ENCODE measurements at regions not wholly inside any gene's neighbourhood (a gene's known extent, or its start where the extent isn't known, plus 50 kb on each side); places are given as distances from the start of the nearest gene placed in this dataset.

DNA sequence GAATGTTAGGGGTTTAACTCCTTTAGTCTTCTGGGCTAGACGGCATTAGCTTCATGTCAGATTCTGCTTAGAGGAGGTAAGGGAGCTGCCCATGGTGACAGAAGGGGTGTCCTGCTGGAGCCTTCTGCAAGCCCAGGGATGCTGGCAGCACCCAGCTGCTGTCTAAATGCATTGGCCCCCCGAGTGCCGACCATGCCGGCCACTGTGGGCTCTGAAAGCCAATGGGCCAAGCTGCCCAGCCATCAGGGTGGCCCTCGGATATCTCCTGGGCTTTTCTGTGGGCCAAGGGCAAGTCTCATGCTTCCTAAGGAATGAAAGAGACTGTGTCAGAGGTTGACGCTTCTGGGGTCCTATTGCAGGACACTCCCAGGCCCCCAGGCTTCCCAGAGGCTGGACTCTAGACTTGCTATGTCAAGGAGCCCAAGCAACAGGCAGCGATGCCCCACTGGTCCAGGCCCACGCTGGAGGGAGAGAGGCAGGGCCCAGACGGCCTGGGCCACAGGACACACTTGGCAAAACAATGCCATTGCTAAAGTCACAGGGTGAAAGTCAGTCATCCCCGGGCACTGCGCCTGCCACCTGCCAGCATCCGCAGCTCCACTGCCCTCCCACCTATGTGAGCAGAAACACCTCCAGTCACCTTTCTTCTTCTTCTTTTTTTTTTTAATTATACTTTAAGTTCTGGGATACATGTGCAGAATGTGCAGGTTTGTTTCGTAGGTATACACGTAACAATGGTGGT is 160.2 kb upstream of the GPR12 start:
- FAIRE-seq (no peak), DNase-seq (ENCODE audit: insufficient read length) (no peak)
- no peak for TF ChIP-seq POLR2A (IDR thresholded peaks at IDR 0.05; ENCODE audit: low read depth, low read length)
- TF ChIP-seq POLR2AphosphoS5 (IDR thresholded peaks at IDR 0.05; ENCODE audit: low read depth, low read length): no peak
- no peak for TF ChIP-seq TAF1 (IDR thresholded peaks at IDR 0.05; ENCODE audit: borderline replicate concordance, low read depth, low read length)

DNA sequence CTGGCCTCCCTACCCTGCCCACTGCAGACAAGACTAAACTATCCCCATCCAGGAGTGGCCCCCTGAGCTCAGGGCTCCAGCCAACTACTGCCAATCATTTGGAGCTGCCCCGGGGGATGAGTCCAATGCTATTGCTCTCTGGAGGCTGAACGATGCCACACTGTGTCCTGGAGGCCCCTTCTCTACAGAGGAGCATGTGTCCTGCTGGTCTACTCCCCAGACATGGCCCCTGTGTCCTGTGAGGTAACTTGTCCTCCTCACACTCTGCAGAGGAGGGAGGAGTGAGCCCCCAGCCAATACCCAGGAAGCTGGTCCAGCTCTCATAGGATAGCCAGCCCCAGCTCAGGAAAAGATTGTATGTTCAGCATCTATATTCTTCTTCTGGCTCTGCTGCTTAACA is 159.1 kb upstream of the GPR12 start:
- TF ChIP-seq POLR2AphosphoS5 (IDR thresholded peaks at IDR 0.05; ENCODE audit: low read depth, low read length) (no peak), POLR2A (IDR thresholded peaks at IDR 0.05; ENCODE audit: low read depth, low read length) (no peak), TAF1 (IDR thresholded peaks at IDR 0.05; ENCODE audit: borderline replicate concordance, low read depth, low read length) (no peak)
- DNase-seq (ENCODE audit: insufficient read length): no peak
- no peak for FAIRE-seq

DNA sequence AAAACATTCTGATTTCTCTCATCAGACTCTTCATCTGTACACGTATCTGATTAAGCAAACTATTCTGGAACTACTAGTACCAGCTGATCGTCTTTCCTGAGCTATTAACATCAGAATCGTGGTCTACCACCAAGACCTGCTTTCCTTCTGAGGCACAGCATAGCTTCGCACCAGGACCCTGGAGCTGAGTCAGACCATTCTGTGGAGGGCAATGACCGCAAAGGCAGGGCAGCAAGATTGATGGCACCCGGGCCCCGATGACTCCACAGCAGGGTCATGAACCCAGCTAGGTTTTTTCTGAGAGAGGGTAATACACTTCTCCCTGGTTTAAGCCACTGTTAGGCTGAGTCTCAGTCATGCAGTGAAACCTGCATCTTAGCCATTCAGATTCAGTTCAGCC is 158.7 kb upstream of the GPR12 start:
- no peak for FAIRE-seq
- TF ChIP-seq POLR2A (IDR thresholded peaks at IDR 0.05; ENCODE audit: low read depth, low read length) (no peak), POLR2AphosphoS5 (IDR thresholded peaks at IDR 0.05; ENCODE audit: low read depth, low read length) (no peak), TAF1 (IDR thresholded peaks at IDR 0.05; ENCODE audit: borderline replicate concordance, low read depth, low read length) (no peak)
- DNase-seq (ENCODE audit: insufficient read length): no peak

DNA sequence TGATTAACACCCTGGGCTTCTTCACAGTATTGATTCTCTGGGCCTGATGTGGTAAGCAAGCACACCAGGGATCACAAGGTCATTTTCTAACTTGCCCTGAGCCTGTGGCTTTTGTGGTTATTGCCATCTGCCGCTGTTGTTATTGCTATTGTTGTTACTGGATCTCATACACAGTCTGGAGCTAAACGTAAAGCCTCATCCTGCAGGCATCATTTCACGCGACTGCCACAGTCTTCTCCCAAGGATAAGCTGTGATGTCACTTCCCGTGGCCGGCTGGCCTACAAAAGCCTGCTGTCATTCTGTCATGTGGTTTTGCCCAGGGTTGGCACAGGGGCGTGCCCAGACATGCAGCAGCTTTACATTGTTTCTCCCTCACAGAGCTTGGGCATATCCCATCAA is 154.0 kb upstream of the GPR12 start:
- peak; percentile 44 for FAIRE-seq
- no peak for DNase-seq (ENCODE audit: insufficient read length)
- TF ChIP-seq POLR2A (IDR thresholded peaks at IDR 0.05; ENCODE audit: low read depth, low read length) (no peak), POLR2AphosphoS5 (IDR thresholded peaks at IDR 0.05; ENCODE audit: low read depth, low read length) (no peak)

DNA sequence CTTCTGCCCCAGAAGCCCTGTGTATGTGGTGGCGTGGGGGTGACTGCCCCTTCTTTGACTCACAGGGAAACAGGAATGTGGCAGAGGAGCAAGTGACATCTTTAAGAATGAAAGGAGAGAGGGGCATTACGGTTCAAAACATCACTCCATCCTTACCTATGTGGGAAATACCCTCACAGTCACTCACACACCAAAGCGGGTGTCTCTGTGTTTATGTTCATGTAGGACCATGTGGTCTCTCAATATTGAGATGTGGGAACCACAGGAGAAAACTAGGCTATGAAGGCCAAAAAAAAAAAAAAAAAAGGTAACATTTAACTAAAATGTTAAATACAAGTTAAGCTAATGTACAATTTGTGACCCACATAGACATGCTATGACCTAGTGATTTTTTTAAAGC is 153.6 kb upstream of the GPR12 start:
- no peak for FAIRE-seq

DNA sequence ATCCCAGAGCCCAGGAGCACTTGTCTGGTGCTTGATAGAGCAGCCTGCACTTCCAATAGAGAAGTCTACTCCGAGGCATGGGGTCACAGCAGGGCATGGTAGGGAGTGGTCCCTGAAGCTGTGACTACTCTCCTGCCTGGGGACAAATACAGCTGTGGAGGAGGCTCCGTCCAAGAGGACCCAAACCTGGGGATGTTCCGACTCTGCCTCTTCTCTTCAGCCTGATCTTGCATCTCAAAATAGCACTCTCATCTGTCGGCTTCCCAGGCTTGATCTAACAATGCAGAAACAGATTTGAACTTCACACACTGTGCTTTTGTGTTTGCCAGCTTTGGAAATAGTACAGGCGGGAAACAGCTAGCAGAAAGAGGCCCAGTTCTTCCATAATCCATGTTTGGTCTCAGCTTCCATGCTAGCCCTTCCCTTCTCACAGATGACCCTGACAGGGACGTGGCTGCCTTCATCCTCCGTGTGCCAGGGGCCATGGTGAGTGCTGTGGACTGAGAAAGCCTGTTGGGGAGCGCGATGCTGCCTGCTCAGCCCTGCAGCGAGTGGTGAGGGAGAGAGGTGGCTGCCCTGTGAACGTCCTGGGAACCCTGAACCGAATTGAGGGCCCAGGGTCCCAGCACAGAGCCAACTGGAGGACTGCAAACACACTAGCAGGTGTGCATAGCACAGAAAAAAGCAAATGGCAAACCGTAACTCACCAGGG is 150.3 kb upstream of the GPR12 start:
- DNase-seq (ENCODE audit: insufficient read length) (no peak), FAIRE-seq (no peak)
- no peak for TF ChIP-seq POLR2AphosphoS5 (IDR thresholded peaks at IDR 0.05; ENCODE audit: low read depth, low read length)
- TF ChIP-seq TAF1 (IDR thresholded peaks at IDR 0.05; ENCODE audit: borderline replicate concordance, low read depth, low read length): no peak
- TF ChIP-seq POLR2A (IDR thresholded peaks at IDR 0.05; ENCODE audit: low read depth, low read length): no peak

More for the DNA sequence above, 153.6 kb upstream of the GPR12 start:
- no peak for TF ChIP-seq TAF1 (IDR thresholded peaks at IDR 0.05; ENCODE audit: borderline replicate concordance, low read depth, low read length)
- no peak for TF ChIP-seq POLR2A (IDR thresholded peaks at IDR 0.05; ENCODE audit: low read depth, low read length)
- TF ChIP-seq POLR2AphosphoS5 (IDR thresholded peaks at IDR 0.05; ENCODE audit: low read depth, low read length): no peak
- DNase-seq (ENCODE audit: insufficient read length): no peak

DNA sequence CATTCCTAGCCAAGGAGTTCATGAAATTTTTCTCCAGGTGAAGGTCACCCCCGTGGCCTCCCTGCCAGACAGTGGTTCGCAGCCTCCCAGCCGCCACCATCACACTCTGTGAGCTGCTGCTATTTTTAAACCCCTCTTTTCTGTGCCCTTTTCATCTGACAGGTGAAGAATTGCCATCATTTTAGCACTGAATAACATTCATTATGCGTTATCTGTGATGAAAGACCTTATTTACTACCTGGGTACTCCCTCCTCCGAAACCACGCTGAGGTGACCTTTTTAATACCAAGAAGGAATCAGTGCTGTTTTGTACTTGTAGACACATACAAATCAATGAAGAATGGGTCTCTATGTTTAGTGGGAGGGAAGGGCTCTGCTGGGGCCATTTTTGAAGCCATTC is 148.9 kb upstream of the GPR12 start:
- FAIRE-seq (no peak), DNase-seq (ENCODE audit: insufficient read length) (no peak)
- no peak for TF ChIP-seq TAF1 (IDR thresholded peaks at IDR 0.05; ENCODE audit: borderline replicate concordance, low read depth, low read length)
- TF ChIP-seq POLR2AphosphoS5 (IDR thresholded peaks at IDR 0.05; ENCODE audit: low read depth, low read length): no peak
- no peak for TF ChIP-seq POLR2A (IDR thresholded peaks at IDR 0.05; ENCODE audit: low read depth, low read length)

DNA sequence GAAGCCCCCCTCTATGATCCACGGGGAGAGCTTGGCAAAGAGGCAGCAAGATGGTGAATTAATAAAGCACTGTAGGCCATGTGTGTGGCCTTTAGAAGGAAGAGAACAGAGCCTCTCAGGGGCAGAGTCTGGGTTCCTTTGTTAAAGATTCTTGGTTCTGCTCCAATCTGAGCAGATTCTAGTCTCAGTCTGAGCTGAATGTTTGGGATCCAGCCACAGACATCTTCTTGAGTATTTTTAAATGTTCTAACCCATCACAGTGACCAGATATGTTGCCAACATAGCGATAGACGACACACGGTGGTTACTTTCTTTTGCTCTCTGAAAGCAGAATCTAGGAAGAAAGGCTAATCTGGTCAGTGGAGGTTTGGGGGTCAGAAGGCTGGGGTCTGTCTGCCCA is 147.5 kb upstream of the GPR12 start:
- TF ChIP-seq TAF1 (IDR thresholded peaks at IDR 0.05; ENCODE audit: borderline replicate concordance, low read depth, low read length) (no peak), POLR2A (IDR thresholded peaks at IDR 0.05; ENCODE audit: low read depth, low read length) (no peak), POLR2AphosphoS5 (IDR thresholded peaks at IDR 0.05; ENCODE audit: low read depth, low read length) (no peak)
- FAIRE-seq (no peak), DNase-seq (ENCODE audit: insufficient read length) (no peak)

DNA sequence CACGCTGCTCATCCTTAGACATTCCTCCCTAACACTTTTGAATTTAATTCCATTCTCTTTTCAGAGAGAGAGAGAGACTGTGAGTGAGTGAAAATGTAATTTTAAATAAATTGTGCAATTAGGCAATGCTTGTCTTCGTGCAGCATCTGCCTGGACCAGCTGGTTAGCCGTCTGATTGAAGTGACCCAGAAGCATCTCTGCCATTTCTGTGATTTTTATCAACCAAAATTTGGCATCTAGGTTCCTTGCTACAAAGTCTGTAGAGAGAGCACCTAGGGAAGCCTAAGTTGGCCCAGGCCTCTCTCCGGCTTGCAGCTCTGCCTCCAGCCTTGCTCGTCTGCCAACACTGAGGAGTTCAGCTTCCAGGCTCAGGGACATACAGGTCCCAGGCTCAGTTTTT is 138.6 kb upstream of the GPR12 start:
- DNase-seq (ENCODE audit: insufficient read length): no peak
- TF ChIP-seq TAF1 (IDR thresholded peaks at IDR 0.05; ENCODE audit: borderline replicate concordance, low read depth, low read length) (no peak), POLR2AphosphoS5 (IDR thresholded peaks at IDR 0.05; ENCODE audit: low read depth, low read length) (no peak), POLR2A (IDR thresholded peaks at IDR 0.05; ENCODE audit: low read depth, low read length) (no peak)
- no peak for FAIRE-seq

DNA sequence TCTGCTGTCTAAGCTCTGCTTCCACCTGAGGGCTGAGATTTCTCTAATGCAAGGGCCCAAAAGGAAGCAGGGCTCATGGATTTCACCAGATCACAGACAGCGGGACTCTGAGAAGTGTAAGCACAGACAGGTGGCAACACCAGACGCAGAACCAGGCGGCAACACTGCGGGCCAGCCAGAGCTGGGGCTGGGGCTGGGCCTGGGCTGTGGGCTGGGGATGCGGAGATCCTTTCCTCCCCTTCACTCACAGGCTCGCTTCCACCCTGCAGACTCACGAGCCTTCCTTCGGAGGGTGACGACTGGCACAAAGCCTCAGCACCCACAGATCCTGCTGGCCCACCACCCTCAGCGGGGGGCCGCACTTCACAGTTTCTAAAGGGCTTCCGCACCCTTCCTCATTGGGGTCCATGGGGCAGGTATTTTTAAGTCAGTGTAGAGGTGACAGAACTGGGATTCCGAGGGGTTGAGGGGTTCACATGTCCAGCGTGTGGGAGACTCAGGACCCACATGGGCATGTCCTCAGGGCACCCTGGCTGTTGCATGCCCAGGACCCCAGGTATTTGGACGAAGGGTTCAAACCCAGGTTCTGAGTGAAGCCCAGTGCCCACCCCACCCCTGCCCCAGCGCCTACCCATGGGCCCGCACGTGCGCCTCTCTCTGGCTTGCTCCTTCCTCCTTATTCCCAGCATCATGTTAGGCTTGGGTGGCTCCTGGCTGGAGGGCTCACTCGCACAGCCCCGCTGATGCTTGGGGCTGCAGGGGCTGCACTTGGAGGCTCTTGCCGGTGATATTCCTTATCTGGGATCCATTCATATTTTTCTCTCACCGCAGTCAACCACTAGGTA is 137.3 kb upstream of the GPR12 start:
- no peak for DNase-seq (ENCODE audit: insufficient read length)
- TF ChIP-seq POLR2AphosphoS5 (IDR thresholded peaks at IDR 0.05; ENCODE audit: low read depth, low read length) (no peak), TAF1 (IDR thresholded peaks at IDR 0.05; ENCODE audit: borderline replicate concordance, low read depth, low read length) (no peak), POLR2A (IDR thresholded peaks at IDR 0.05; ENCODE audit: low read depth, low read length) (no peak)
- no peak for FAIRE-seq

DNA sequence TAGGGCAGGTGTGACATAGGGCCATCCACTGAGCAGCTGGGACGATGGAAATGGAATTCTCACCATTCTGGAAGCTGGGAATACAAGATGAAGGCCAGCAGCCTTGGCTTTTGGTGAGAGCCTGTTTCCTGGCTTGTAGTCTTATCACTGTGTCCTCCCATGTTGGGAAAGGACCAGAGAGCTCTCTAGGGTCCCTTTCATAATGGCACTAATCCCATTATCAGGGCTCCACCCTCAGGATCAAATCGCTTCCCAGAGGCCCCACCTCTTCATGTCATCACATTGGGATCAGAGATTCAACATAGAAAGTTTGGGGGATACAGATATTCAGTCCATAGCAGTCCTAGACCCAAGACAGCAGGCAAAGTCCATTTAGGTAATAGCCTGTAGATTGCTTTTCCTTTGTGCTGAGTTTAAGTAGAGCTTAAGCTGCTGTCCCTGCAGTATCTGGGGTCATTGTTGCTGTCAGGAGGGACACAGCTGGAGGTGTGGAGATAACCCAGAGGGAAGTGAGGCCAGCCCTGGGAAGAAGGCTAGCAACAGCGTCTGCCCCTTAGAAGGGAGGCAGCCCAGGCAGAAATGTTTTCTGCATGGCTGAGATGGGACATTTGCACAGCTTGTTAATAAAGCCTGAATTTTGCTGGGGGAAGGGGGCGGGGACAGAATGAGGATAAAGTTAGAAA is 136.5 kb upstream of the GPR12 start:
- TF ChIP-seq POLR2AphosphoS5 (IDR thresholded peaks at IDR 0.05; ENCODE audit: low read depth, low read length): no peak
- TF ChIP-seq POLR2A (IDR thresholded peaks at IDR 0.05; ENCODE audit: low read depth, low read length): no peak
- TF ChIP-seq TAF1 (IDR thresholded peaks at IDR 0.05; ENCODE audit: borderline replicate concordance, low read depth, low read length): no peak
- DNase-seq (ENCODE audit: insufficient read length) (no peak), FAIRE-seq (no peak)

All from GM12892 (cell line).